ENCODE measurements at regions not wholly inside any gene's neighbourhood (a gene's known extent, or its start where the extent isn't known, plus 50 kb on each side); places are given as distances from the start of the nearest gene placed in this dataset.
A peak's percentile ranks its signal among the peaks of the same experiment; 100 is the strongest.
"Not testable (repeated sequence)": the region's sequence is repeated elsewhere in the genome, so short reads cannot be mapped to it uniquely, and the experiment has no call there.

DNA sequence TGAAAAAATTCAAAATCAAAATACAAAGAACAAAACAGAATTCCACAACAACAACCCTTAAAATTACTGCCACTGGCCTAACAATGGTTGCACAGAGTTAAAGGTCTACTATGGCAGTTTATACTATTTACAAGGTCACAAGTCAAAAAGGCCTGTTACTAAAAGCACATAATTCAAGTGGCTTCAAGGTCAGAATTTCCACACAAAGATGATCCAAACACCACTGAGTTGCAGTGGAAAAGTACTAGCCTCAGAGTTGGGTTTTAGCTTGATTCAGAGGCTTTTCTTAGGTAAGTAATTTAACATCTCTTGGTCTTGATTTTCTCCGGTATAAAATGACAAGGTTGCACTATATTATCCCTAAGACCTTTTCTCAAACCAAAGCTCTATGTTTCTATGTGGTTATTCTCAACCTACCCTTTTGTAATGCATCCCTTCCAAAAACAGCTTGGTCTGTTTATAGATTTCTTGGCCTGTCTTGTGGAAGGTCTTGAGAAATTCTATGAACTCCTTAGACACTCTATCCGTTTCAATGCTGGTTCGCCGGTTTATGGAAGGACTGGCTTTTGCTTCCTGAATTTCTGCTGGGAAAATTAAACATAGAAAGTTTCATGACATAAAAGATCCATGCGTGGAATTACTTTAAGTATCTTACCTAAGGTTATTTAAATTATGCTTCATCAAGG lies 69.5 kb downstream of the MDH2 start:
- not testable (repeated sequence) for H3K9me3 ChIP-seq (ENCODE audit: control insufficient read depth, low read length); H3K4me3 Mint-ChIP-seq; DNase-seq; H3K27ac Mint-ChIP-seq; H3K9ac ChIP-seq (ENCODE audit: extremely low read depth, low read length, poor library complexity, severe bottlenecking); H3K4me3 ChIP-seq (ENCODE audit: low read length); H3K27me3 Mint-ChIP-seq (ENCODE audit: insufficient read depth); H3K27ac ChIP-seq (ENCODE audit: low read depth, low read length); H3K4me1 ChIP-seq (ENCODE audit: control insufficient read depth, insufficient read depth, low read length); H3K27me3 ChIP-seq (ENCODE audit: control insufficient read depth, insufficient read depth, low read length, poor library complexity, severe bottlenecking); H3K36me3 Mint-ChIP-seq (ENCODE audit: low read depth); H3K36me3 ChIP-seq (ENCODE audit: control insufficient read depth, insufficient read depth, low read length); H3K9me3 Mint-ChIP-seq
- peaks cover 22% of the 10 kb centered on the region for H3K4me1 Mint-ChIP-seq
- WGBS, 2 experiments (ENCODE audit: insufficient coverage in 1 of 2, insufficient read length in 1 of 2), result 95 to 100% methylated on average over 2 to 5 of the region's 5 CpGs

DNA sequence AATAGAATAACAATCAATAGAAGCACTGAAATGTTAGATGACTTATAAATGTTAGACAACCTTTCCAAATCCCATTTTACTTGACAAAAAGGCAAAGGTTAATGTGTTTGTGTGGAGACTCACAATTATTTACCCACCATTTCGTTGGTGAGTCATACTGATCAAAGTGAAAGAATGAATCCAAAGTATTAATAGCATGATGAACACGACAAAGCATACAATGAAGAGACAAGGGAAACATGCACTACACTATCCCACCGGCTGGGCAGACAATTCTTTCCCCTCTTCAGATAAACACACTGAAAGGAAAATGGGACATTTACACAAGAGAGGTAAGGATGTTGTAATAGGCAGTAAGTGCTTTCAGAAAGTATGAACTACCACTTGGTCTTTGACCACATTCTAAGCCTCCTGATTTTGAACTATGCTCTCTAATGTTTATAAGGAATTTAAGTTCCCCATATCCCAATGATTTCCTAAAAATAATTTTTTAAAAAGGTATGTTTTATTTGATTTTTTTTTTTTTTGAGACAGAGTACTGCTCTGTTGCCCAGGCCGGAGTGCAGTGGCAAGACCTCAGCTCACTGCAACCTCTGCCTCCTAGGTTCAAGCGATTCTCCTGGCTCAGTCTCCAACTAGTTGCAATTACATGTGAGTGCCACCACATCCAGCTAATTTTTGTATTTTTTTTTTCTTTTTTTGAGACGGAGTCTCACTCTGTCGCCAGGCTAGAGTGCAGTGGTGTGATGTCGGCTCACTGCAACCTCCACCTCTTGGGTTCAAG lies 70.5 kb downstream of the MDH2 start:
- H3K27ac ChIP-seq (ENCODE audit: low read depth, low read length); H3K27me3 ChIP-seq (ENCODE audit: control insufficient read depth, insufficient read depth, low read length, poor library complexity, severe bottlenecking); H3K36me3 Mint-ChIP-seq (ENCODE audit: low read depth); H3K36me3 ChIP-seq (ENCODE audit: control insufficient read depth, insufficient read depth, low read length); H3K4me3 ChIP-seq (ENCODE audit: low read length); H3K27me3 Mint-ChIP-seq (ENCODE audit: insufficient read depth); DNase-seq; H3K9me3 ChIP-seq (ENCODE audit: control insufficient read depth, low read length); H3K27ac Mint-ChIP-seq; H3K4me1 ChIP-seq (ENCODE audit: control insufficient read depth, insufficient read depth, low read length); H3K9me3 Mint-ChIP-seq; H3K4me3 Mint-ChIP-seq; H3K9ac ChIP-seq (ENCODE audit: extremely low read depth, low read length, poor library complexity, severe bottlenecking): not testable (repeated sequence)
- H3K4me1 Mint-ChIP-seq, result peaks cover 27% of the 10 kb centered on the region
- WGBS, 2 experiments (ENCODE audit: insufficient coverage in 1 of 2, insufficient read length in 1 of 2), result 93 to 96% methylated on average over 4 to 7 of the region's 8 CpGs

DNA sequence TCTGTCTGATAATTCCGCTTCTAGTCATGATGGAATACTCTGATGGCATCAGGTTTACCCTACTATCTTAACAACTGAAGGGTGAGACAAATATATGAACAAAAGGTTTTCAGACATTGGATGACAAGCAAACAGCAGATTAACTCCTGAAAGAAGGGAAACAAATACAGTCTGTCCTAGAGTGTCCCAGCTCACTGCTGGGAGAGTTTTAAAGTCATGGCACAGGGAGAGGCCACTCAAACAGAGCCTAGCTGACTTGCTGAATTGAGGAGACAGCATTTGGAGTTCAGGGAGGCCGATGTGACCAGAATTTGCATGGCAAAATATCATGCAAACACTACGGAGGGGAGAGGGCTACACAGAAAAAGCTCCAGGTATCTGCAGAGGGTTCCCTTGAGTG lies 73.1 kb downstream of the MDH2 start:
- Mint-ChIP-seq H3K36me3 (ENCODE audit: low read depth) (no peaks in the 10 kb centered on the region), H3K9me3 (no peaks in the 10 kb centered on the region), H3K27ac (peak overlapping the region; percentile 74), H3K4me1 (peaks cover 33% of the 10 kb centered on the region), H3K4me3 (no peak overlapping the region), H3K27me3 (ENCODE audit: insufficient read depth) (no peaks in the 10 kb centered on the region)
- Histone ChIP-seq H3K9me3 (ENCODE audit: control insufficient read depth, low read length) (no peaks in the 10 kb centered on the region), H3K27me3 (ENCODE audit: control insufficient read depth, insufficient read depth, low read length, poor library complexity, severe bottlenecking) (no peaks in the 10 kb centered on the region), H3K27ac (ENCODE audit: low read depth, low read length) (no peak overlapping the region), H3K4me1 (ENCODE audit: control insufficient read depth, insufficient read depth, low read length) (peaks cover 8% of the 10 kb centered on the region), H3K36me3 (ENCODE audit: control insufficient read depth, insufficient read depth, low read length) (no peaks in the 10 kb centered on the region), H3K9ac (ENCODE audit: extremely low read depth, low read length, poor library complexity, severe bottlenecking) (peak overlapping the region; percentile 38), H3K4me3 (ENCODE audit: low read length) (peak overlapping the region; percentile 8)
- TF ChIP-seq, protein P1, sequence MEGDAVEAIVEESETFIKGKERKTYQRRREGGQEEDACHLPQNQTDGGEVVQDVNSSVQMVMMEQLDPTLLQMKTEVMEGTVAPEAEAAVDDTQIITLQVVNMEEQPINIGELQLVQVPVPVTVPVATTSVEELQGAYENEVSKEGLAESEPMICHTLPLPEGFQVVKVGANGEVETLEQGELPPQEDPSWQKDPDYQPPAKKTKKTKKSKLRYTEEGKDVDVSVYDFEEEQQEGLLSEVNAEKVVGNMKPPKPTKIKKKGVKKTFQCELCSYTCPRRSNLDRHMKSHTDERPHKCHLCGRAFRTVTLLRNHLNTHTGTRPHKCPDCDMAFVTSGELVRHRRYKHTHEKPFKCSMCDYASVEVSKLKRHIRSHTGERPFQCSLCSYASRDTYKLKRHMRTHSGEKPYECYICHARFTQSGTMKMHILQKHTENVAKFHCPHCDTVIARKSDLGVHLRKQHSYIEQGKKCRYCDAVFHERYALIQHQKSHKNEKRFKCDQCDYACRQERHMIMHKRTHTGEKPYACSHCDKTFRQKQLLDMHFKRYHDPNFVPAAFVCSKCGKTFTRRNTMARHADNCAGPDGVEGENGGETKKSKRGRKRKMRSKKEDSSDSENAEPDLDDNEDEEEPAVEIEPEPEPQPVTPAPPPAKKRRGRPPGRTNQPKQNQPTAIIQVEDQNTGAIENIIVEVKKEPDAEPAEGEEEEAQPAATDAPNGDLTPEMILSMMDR (conservative IDR thresholded peaks at IDR 0.05), result no peak
- 70 to 75% methylated on average over 2 to 3 of the region's 3 CpGs for WGBS, 2 experiments (ENCODE audit: insufficient coverage in 1 of 2, insufficient read length in 1 of 2)
- DNase-seq, result peak; percentile 51

DNA sequence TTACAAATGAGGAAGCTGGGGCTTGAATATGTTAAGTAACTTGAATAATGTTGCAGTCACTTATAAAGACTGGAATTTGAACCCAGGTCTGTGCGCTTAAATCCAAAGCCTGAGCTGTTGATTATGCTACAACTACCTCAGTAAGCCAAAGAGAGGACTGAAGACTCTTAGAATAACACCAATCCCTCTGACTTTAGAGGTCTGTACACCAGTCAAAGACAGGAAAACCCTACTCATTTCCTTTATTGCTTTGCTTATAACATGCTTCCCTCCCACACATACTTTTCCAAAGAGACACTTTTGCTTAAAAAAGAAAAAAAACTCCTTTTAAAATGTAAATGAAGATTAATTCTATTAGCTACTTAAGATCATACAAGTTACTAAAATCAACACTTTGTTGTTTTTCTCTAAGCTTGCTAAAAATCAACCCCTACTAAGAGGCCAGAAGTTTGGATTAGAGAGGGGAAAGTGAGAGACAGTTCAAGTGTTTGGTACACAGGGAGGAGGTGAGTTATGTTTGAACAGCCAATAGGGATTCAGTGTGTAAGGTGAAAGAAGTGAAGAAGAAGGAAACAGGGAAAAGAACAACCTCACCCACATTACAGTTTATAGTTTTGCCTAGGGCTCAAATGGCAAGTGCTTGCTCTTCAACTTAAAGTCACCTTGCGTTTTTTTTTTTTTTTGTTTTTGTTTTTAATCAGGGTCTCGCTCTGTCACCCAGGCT lies 74.8 kb downstream of the MDH2 start:
- no peaks in the 10 kb centered on the region for H3K27me3 ChIP-seq (ENCODE audit: control insufficient read depth, insufficient read depth, low read length, poor library complexity, severe bottlenecking)
- H3K36me3 Mint-ChIP-seq (ENCODE audit: low read depth), result no peaks in the 10 kb centered on the region
- H3K4me1 Mint-ChIP-seq, result peaks cover 33% of the 10 kb centered on the region
- H3K27me3 Mint-ChIP-seq (ENCODE audit: insufficient read depth), result no peaks in the 10 kb centered on the region
- no peak overlapping the region for H3K27ac Mint-ChIP-seq
- no peak for DNase-seq
- no peaks in the 10 kb centered on the region for H3K9me3 Mint-ChIP-seq
- WGBS, 2 experiments (ENCODE audit: insufficient coverage in 1 of 2, insufficient read length in 1 of 2), result 92 to 100% methylated on average over 1 to 3 of the region's 3 CpGs
- H3K4me3 Mint-ChIP-seq, result no peak overlapping the region
- no peaks in the 10 kb centered on the region for H3K36me3 ChIP-seq (ENCODE audit: control insufficient read depth, insufficient read depth, low read length)
- peak overlapping the region; percentile 45 for H3K4me3 ChIP-seq (ENCODE audit: low read length)
- H3K27ac ChIP-seq (ENCODE audit: low read depth, low read length), result no peak overlapping the region
- TF ChIP-seq, protein P1 (conservative IDR thresholded peaks at IDR 0.05), result no peak
- peaks cover 8% of the 10 kb centered on the region for H3K4me1 ChIP-seq (ENCODE audit: control insufficient read depth, insufficient read depth, low read length)
- no peaks in the 10 kb centered on the region for H3K9me3 ChIP-seq (ENCODE audit: control insufficient read depth, low read length)
- H3K9ac ChIP-seq (ENCODE audit: extremely low read depth, low read length, poor library complexity, severe bottlenecking), result no peak overlapping the region
